WERI-Rb-1 (cell line): ENCODE measurements at regions not wholly inside any gene's neighbourhood (a gene's known extent, or its start where the extent isn't known, plus 50 kb on each side); places are given as distances from the start of the nearest gene placed in this dataset.
A peak's percentile ranks its signal among the peaks of the same experiment; 100 is the strongest.

Experiments used
- DNase-seq: peaks from one replicate; pipeline ENCODE4 v3.0.0-alpha.2; 2020
- H3K27ac ChIP-seq: fragments of 250-450 bp; sonication (Bioruptor Pico); 2 replicates; pipeline ENCODE4 v1.5.1; 2020; ENCODE audit warnings: mild to moderate bottlenecking, moderate library complexity
- H3K27me3 ChIP-seq: fragments of 250-450 bp; sonication (Bioruptor Pico); 2 replicates; pipeline ENCODE4 v1.5.1; 2021; ENCODE audit warnings: mild to moderate bottlenecking, low read depth, moderate library complexity; ENCODE audit not compliant: insufficient read depth, severe bottlenecking
- H3K36me3 ChIP-seq: fragments of 250-450 bp; sonication (Bioruptor Pico); 2 replicates; pipeline ENCODE4 v1.5.1; 2020; ENCODE audit warnings: mild to moderate bottlenecking, moderate library complexity
- H3K4me3 ChIP-seq: 2 replicates; pipeline ENCODE4 v1.5.1; 2011; ENCODE audit warnings: low read depth, mild to moderate bottlenecking, control low read depth, low read length
- H3K9me3 ChIP-seq: fragments of 250-450 bp; sonication (Bioruptor Pico); 2 replicates; pipeline ENCODE4 v1.5.1; 2021; ENCODE audit warnings: mild to moderate bottlenecking, moderate library complexity; ENCODE audit not compliant: severe bottlenecking
- TF ChIP-seq, protein P1 (sequence below): IDR thresholded peaks from 2 replicates; pipeline ENCODE4 v1.5.1; 2011; ENCODE audit warnings: low read depth, mild to moderate bottlenecking, control low read depth, inconsistent platforms, low read length

- Histone ChIP-seq H3K36me3 (no peaks in the 10 kb centered on the region), H3K9me3 (no peaks in the 10 kb centered on the region), H3K27me3 (no peaks in the 10 kb centered on the region), H3K27ac (no peak overlapping the region; the same call in 1 of the 2 replicates), H3K4me3 (no peak overlapping the region)
- TF ChIP-seq, protein P1, sequence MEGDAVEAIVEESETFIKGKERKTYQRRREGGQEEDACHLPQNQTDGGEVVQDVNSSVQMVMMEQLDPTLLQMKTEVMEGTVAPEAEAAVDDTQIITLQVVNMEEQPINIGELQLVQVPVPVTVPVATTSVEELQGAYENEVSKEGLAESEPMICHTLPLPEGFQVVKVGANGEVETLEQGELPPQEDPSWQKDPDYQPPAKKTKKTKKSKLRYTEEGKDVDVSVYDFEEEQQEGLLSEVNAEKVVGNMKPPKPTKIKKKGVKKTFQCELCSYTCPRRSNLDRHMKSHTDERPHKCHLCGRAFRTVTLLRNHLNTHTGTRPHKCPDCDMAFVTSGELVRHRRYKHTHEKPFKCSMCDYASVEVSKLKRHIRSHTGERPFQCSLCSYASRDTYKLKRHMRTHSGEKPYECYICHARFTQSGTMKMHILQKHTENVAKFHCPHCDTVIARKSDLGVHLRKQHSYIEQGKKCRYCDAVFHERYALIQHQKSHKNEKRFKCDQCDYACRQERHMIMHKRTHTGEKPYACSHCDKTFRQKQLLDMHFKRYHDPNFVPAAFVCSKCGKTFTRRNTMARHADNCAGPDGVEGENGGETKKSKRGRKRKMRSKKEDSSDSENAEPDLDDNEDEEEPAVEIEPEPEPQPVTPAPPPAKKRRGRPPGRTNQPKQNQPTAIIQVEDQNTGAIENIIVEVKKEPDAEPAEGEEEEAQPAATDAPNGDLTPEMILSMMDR: no peak
- DNase-seq: peak; percentile 45
Measured at GRCh38 chr3:72306800-72307341, 521.9 kb upstream of the PROK2 start.

DNA sequence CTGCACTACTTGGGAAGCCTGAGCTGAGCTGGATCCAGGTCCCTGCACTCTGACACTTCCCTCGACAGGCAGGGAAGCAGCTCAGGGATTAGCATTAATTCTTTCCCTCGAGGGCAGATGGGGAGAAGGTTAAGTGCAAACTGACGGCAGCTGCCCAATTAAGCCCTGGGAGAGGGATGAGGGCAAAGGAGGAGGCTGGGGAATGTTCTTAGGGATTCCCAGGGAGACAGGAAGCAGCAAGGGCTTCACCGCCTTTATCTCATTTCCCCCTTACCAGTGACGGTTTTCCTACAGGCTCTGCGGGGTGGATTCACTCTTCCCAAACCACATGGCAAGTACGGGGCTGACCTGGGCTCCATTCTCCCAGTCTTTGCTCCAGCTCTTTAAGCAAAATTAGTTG is 519.0 kb upstream of the PROK2 start:
- no peak overlapping the region; the same call in 1 of the 2 replicates for H3K4me3 ChIP-seq
- TF ChIP-seq, protein P1: no peak
- no peaks in the 10 kb centered on the region for H3K9me3 ChIP-seq
- H3K27me3 ChIP-seq: no peaks in the 10 kb centered on the region
- peak overlapping the region; percentile 78 for H3K27ac ChIP-seq
- H3K36me3 ChIP-seq: no peaks in the 10 kb centered on the region
- DNase-seq: peak; percentile 95

DNA sequence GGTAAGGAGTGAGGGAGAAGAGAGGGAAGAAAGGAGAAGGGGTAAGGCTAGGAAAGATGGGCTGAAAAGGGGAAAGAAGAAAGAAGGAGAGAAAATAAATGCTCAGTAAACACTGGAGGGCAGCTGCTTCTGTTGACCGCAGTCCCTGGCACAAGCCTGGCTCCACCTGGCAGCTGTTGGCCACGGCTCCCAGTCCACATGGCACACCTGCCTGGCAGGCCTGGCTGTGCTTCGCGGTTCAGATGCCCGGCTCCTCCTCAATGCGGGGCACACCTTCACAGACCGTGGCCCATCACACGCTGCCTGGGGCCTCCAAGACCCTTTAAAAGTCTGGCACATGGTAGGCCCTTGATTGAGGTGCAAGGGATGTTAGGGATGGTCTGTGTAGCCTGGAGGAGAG is 516.8 kb upstream of the PROK2 start:
- TF ChIP-seq, protein P1: no peak
- DNase-seq: no peak
- H3K4me3 ChIP-seq: no peak overlapping the region
- no peaks in the 10 kb centered on the region for H3K9me3 ChIP-seq
- H3K27ac ChIP-seq: no peak overlapping the region
- H3K27me3 ChIP-seq: no peaks in the 10 kb centered on the region
- no peaks in the 10 kb centered on the region for H3K36me3 ChIP-seq

GRCh38 chr3:72300621-72301020 is 515.7 kb upstream of the PROK2 start:
- Histone ChIP-seq H3K4me3 (no peak overlapping the region), H3K9me3 (no peaks in the 10 kb centered on the region), H3K27ac (no peak overlapping the region), H3K36me3 (no peaks in the 10 kb centered on the region), H3K27me3 (no peaks in the 10 kb centered on the region)
- DNase-seq: no peak
- TF ChIP-seq, protein P1: no peak

DNA sequence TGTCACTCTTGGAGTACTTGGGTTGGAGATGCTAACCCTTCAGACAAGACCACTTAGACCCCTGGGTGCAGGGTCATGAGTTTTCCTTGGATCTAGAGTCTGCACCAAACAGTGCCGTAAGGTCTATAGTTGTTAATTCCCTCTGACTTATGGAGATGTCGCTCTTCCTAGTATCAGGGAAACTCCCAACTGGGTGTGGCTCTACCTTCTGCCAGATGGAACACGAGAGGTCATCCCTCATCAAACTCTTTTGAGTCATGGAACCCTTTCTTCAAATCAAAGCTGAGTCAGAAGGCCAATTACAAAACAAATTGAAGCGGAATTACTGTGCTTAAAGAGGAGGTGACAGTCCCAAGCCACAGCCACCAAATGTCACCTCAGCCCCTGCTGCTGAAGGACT is 514.9 kb upstream of the PROK2 start:
- Histone ChIP-seq H3K36me3 (no peaks in the 10 kb centered on the region), H3K27me3 (no peaks in the 10 kb centered on the region), H3K27ac (no peak overlapping the region), H3K4me3 (no peak overlapping the region), H3K9me3 (no peaks in the 10 kb centered on the region)
- no peak for DNase-seq
- TF ChIP-seq, protein P1: no peak

GRCh38 chr3:72299321-72299802 is 514.4 kb upstream of the PROK2 start:
- H3K4me3 ChIP-seq: no peak overlapping the region
- TF ChIP-seq, protein P1: no peak
- H3K36me3 ChIP-seq: no peaks in the 10 kb centered on the region
- DNase-seq: no peak
- no peaks in the 10 kb centered on the region for H3K27me3 ChIP-seq
- H3K27ac ChIP-seq: peak overlapping the region; percentile 21
- no peaks in the 10 kb centered on the region for H3K9me3 ChIP-seq
